Naive thymus-derived CD8-positive, alpha-beta T cell (primary cell): ENCODE measurements at regions not wholly inside any gene's neighbourhood (a gene's known extent, or its start where the extent isn't known, plus 50 kb on each side); places are given as distances from the start of the nearest gene placed in this dataset.
"Not testable (repeated sequence)": the region's sequence is repeated elsewhere in the genome, so short reads cannot be mapped to it uniquely, and the experiment has no call there.

ENCODE experiments used
- ATAC-seq, 2 donors: fragments of 150-1000 bp; cut with Tn5 transposase in 1 of 2; sonication (Bioruptor Pico), chemical (Tn5 transposase) in 1 of 2; 1 replicate in 1 of 2; 2 replicates in 1 of 2; pipeline ENCODE4 v1.10.0; 2021; ENCODE audit warnings: mild to moderate bottlenecking in 2 of 2, moderate library complexity in 2 of 2
- POLR2A ChIA-PET: fragments of 350-600 bp; sonication (Branson Sonifier 250); formaldehyde crosslinking; loops from one replicate; lab custom pipeline; 2021; ENCODE audit warnings: antibody characterized with exemption; lab: Charles Lee
- DNase-seq, 10 donors: peaks; one replicate each; pipeline versions ENCODE4 v3.0.0 to v3.0.0-alpha.2; 2020 to 2022
- H3K27ac Mint-ChIP-seq, 10 donors: one replicate each; pipeline ENCODE4 v1.8.0; 2020 to 2022; ENCODE audit warnings: mild to moderate bottlenecking in 10 of 10, mixed read lengths in 10 of 10, moderate library complexity in 4 of 10, inconsistent platforms in 1 of 10
- H3K27me3 Mint-ChIP-seq, 5 donors: one replicate each; pipeline ENCODE4 v1.8.0; 2021 to 2022; ENCODE audit warnings: mixed read lengths in 5 of 5
- H3K36me3 Mint-ChIP-seq, 3 donors: one replicate each; pipeline ENCODE4 v1.8.0; 2020 to 2022; ENCODE audit warnings: mixed read lengths in 3 of 3, mild to moderate bottlenecking in 2 of 3, inconsistent platforms in 1 of 3
- H3K4me1 Mint-ChIP-seq, 4 donors: one replicate each; pipeline ENCODE4 v1.8.0; 2021 to 2022; ENCODE audit warnings: mixed read lengths in 4 of 4
- H3K4me3 Mint-ChIP-seq, 10 donors: one replicate each; pipeline ENCODE4 v1.8.0; 2020 to 2022; ENCODE audit warnings: mild to moderate bottlenecking in 10 of 10, mixed read lengths in 10 of 10, moderate library complexity in 6 of 10, inconsistent platforms in 1 of 10
- H3K9me3 Mint-ChIP-seq, 9 donors: one replicate each; pipeline ENCODE4 v1.8.0; 2020 to 2022; ENCODE audit warnings: mixed read lengths in 9 of 9, mild to moderate bottlenecking in 3 of 9, inconsistent platforms in 1 of 9, moderate library complexity in 1 of 9

DNA sequence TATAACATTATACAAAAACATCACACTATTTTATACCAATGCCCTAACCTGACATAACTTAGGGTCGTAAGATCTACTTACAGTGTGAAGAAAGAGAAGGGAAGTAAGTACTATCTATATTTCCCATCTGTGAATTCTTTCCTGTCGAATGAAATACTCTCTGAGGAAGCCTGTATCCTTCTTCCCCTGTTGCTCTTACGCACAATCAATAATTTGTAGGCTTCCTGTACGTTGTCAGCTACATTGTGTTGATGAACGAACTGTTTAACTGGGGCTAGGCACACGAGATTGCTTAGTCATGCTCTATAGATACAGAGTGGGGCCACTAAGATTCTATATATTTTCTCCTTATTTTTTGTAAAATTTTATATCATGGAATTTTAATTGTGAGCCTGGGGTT lies 1125.0 kb upstream of the CELF4 start:
- H3K4me3 Mint-ChIP-seq = no peak overlapping the region
- H3K36me3 Mint-ChIP-seq = no peaks in the 10 kb centered on the region
- DNase-seq = no peak
- POLR2A ChIA-PET = no interaction called here
- peaks cover 0 to 8% (median 0%) of the 10 kb centered on the region in 9 donors for H3K9me3 Mint-ChIP-seq
- no peaks in the 10 kb centered on the region for H3K4me1 Mint-ChIP-seq
- H3K27me3 Mint-ChIP-seq = no peaks in the 10 kb centered on the region
- no peak for ATAC-seq
- no peak overlapping the region for H3K27ac Mint-ChIP-seq

DNA sequence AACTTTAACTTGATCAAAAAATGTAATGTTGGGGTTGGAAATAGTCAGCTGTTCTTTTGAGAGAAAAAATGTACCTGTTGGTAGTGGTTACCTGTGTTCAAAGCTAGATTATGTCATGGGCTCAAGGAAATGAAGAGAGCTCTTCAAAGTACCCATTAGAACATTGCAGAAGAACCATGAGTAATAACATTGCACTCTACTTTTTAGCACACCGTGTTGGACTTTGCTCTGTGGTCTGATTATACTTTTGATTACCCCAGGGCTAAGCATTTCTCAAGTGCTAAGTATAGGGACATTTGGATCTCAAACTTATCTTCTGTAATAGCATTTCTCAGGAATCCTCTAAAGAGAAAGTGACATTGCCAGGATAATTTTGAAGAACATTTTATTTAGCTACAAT lies 1122.8 kb upstream of the CELF4 start:
- POLR2A ChIA-PET = no interaction called here
- Mint-ChIP-seq H3K4me3 (no peak overlapping the region), H3K27me3 (no peaks in the 10 kb centered on the region), H3K9me3 (peaks cover 0 to 8% (median 0%) of the 10 kb centered on the region in 9 donors), H3K27ac (no peak overlapping the region), H3K4me1 (no peaks in the 10 kb centered on the region), H3K36me3 (no peaks in the 10 kb centered on the region)
- ATAC-seq (no peak), DNase-seq (no peak)

DNA sequence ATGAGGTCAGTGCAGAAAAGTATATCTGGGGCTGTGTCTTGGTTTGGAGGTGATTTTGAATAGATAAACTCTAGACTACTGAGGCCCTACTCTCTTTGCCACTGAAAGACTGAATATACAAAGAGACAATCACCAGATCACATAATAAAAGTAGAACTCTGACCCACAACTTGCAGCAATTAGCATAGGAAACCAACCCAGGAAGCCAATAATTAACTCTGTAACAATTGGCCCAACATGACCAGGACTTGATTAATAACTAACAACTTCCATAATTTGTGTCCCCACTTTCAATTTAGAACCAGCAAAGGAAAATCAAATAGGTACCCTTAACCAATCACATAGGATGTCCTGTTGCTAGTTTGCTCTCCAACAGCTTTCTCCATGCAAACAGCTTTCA lies 1104.9 kb upstream of the CELF4 start:
- Mint-ChIP-seq H3K27ac (no peak overlapping the region), H3K4me1 (no peaks in the 10 kb centered on the region), H3K4me3 (no peak overlapping the region), H3K27me3 (no peaks in the 10 kb centered on the region), H3K36me3 (no peaks in the 10 kb centered on the region), H3K9me3 (peaks cover 0 to 16% (median 6%) of the 10 kb centered on the region in 9 donors)
- POLR2A ChIA-PET = no interaction called here
- ATAC-seq (no peak), DNase-seq (no peak)

DNA sequence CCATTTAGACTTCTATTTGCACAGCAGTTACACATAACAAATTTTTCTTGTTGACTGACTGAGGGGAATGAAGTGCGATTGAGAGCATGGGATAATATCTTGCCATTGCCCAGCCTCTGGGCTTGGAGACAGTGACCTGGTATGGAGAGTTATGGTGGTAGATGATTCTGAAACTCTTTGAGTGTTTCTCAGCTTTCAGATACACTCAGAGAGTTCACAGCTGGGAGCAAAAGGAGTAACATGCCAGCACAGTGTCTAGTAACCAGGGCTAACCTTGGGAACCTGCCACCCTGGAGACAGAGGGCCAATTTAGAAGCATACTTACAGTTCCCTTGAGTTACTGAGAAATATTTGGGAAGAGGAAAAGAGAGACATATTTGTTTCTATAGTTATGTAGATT lies 1099.3 kb upstream of the CELF4 start:
- no peaks in the 10 kb centered on the region for H3K4me1 Mint-ChIP-seq
- DNase-seq (no peak), ATAC-seq (no peak)
- no peaks in the 10 kb centered on the region for H3K36me3 Mint-ChIP-seq
- POLR2A ChIA-PET = no interaction called here
- peaks cover 0 to 2% (median 0%) of the 10 kb centered on the region in 5 donors for H3K27me3 Mint-ChIP-seq
- no peak overlapping the region for H3K27ac Mint-ChIP-seq
- no peak overlapping the region for H3K4me3 Mint-ChIP-seq
- H3K9me3 Mint-ChIP-seq = peaks cover 0 to 8% (median 0%) of the 10 kb centered on the region in 9 donors

DNA sequence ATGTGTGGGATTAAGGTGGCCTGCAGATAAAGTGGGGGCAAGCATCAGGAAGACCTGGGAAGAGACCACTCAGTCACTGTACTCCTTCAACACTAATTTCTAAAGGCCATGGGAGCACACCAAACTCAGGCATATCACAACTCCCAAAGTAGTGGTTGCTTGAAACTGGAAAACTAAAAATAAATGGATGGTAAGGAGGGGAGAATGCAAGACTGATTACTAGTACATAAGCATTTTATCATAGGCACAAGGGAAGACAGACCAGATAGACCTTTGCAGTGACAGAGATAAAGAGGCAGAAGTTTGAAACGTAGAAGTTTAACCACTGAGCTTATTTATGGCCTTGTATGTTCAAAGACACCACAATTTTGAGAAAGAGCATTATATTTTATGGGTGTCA lies 1098.1 kb upstream of the CELF4 start:
- no peak overlapping the region for H3K4me3 Mint-ChIP-seq
- no peaks in the 10 kb centered on the region for H3K4me1 Mint-ChIP-seq
- DNase-seq = no peak
- POLR2A ChIA-PET = no interaction called here
- peaks cover 0 to 8% (median 0%) of the 10 kb centered on the region in 9 donors for H3K9me3 Mint-ChIP-seq
- no peaks in the 10 kb centered on the region for H3K36me3 Mint-ChIP-seq
- no peak for ATAC-seq
- H3K27ac Mint-ChIP-seq = no peak overlapping the region
- peaks cover 0 to 2% (median 0%) of the 10 kb centered on the region in 5 donors for H3K27me3 Mint-ChIP-seq

DNA sequence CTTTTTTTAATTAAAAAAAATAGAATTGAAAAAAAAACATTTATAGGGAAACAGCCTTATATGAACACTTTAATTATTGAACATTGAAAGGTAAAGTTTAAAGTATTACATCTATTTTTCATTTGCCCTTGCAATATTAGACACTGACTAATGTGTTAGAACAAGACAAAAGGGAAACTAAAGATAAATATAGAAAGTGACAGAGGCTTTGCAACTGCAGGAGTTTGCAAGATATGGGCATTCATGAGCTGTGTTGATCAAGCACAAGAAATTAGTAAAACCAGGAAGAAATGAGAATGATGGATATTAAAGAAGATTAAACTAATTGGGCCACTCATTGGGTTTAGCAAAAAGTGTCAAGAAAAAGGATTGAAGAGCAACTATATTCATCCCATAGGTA lies 1097.7 kb upstream of the CELF4 start:
- H3K9me3 Mint-ChIP-seq = peaks cover 0 to 8% (median 0%) of the 10 kb centered on the region in 9 donors
- H3K36me3 Mint-ChIP-seq = no peaks in the 10 kb centered on the region
- no peak overlapping the region for H3K4me3 Mint-ChIP-seq
- H3K27me3 Mint-ChIP-seq = peaks cover 0 to 2% (median 0%) of the 10 kb centered on the region in 5 donors
- no peaks in the 10 kb centered on the region for H3K4me1 Mint-ChIP-seq
- ATAC-seq = no peak
- POLR2A ChIA-PET = no interaction called here
- H3K27ac Mint-ChIP-seq = no peak overlapping the region
- no peak for DNase-seq

DNA sequence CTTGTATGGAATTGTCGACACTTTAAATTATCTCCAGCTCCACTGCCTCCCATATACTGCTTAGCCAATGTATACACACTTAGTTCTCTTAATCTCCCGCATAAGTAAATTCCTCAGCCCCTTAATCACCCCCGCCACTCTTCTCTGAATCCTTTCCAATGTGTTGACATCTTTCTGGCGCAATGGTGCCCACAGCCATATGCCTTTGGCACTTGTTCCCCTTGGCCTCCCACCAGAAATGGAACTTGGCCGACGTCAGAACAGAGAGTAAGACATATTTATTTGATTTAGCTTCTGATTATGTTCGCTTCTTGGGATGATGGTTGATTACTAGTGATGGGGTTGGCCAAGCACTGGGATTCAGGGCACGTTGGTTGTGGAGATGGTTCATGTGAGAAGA lies 1089.3 kb upstream of the CELF4 start:
- POLR2A ChIA-PET = no interaction called here
- Mint-ChIP-seq H3K27ac (no peak overlapping the region), H3K27me3 (peaks cover 0 to 2% (median 0%) of the 10 kb centered on the region in 5 donors), H3K36me3 (no peaks in the 10 kb centered on the region), H3K9me3 (no peaks in the 10 kb centered on the region), H3K4me3 (no peak overlapping the region), H3K4me1 (peaks cover 0 to 2% (median 0%) of the 10 kb centered on the region in 4 donors)
- DNase-seq = no peak
- no peak for ATAC-seq

DNA sequence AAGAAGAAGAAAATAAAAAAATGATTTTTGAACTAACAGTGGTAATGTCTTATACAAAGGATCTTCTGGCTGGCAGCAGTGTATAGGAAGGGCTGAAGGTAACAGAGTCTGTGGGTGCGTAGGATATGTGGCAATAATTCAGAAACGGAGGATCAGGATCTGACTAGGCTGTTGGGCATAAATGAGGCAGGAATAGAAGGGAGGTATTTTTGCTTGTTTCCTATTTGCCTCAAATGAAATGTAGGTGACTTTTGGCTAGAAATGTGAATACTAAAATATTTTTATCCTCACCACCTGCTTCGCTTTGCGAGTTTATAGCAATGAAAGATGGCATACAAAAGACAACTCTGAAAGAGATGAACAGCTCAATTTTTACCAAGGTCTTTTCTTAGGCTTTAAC lies 1086.1 kb upstream of the CELF4 start:
- DNase-seq (no peak), ATAC-seq (no peak)
- POLR2A ChIA-PET = no interaction called here
- Mint-ChIP-seq H3K4me1 (no peaks in the 10 kb centered on the region), H3K4me3 (no peak overlapping the region), H3K36me3 (no peaks in the 10 kb centered on the region), H3K27me3 (peaks cover 0 to 2% (median 0%) of the 10 kb centered on the region in 5 donors), H3K27ac (no peak overlapping the region), H3K9me3 (no peaks in the 10 kb centered on the region)

DNA sequence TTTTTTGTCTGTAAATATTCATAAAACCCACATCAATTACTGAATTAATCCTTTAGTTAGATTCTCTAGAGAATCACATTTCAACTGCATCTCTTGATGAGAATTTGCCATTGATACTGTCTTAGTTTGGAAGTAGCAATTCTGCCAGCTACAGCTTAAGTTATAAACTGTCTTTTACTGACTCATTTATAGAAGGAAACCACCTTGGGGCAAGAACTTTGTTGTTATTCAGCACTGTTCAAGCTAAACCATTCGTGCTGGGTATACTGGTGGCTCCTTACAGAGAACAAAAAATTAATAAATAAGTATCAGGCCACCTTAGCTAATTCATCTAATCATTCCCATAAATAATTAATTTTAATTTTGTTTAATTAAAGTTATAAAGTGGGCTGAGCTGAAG lies 1082.6 kb upstream of the CELF4 start:
- Mint-ChIP-seq H3K27ac (no peak overlapping the region), H3K4me1 (no peaks in the 10 kb centered on the region), H3K27me3 (peaks cover 0 to 4% (median 0%) of the 10 kb centered on the region in 5 donors), H3K4me3 (no peak overlapping the region), H3K9me3 (peaks cover 0 to 3% (median 0%) of the 10 kb centered on the region in 9 donors), H3K36me3 (no peaks in the 10 kb centered on the region)
- ATAC-seq (no peak), DNase-seq (no peak)
- POLR2A ChIA-PET = no interaction called here

DNA sequence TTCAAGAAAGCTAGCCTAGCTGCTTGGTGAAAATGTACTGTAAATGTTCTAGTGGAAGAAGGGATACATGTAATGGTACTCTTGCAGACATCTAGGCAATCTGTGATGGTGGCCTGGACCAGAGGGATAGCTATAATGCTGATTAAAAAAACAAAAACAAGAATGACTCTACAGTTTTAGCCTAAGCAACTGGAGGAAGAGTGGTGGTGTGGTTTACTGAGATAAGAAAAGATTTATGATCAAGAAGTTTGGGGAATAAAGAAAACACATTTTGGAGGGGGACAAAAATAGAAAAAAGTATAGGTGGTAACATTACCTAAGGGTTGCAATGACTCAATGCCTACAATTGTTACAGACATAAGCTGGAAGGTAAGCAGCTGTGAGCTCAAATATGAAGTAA lies 1080.7 kb upstream of the CELF4 start:
- POLR2A ChIA-PET = no interaction called here
- Mint-ChIP-seq H3K4me1 (no peaks in the 10 kb centered on the region), H3K9me3 (peaks cover 0 to 7% (median 0%) of the 10 kb centered on the region in 9 donors), H3K4me3 (no peak overlapping the region), H3K27ac (no peak overlapping the region), H3K27me3 (peaks cover 0 to 4% (median 0%) of the 10 kb centered on the region in 5 donors), H3K36me3 (no peaks in the 10 kb centered on the region)
- no peak for DNase-seq
- ATAC-seq = no peak

DNA sequence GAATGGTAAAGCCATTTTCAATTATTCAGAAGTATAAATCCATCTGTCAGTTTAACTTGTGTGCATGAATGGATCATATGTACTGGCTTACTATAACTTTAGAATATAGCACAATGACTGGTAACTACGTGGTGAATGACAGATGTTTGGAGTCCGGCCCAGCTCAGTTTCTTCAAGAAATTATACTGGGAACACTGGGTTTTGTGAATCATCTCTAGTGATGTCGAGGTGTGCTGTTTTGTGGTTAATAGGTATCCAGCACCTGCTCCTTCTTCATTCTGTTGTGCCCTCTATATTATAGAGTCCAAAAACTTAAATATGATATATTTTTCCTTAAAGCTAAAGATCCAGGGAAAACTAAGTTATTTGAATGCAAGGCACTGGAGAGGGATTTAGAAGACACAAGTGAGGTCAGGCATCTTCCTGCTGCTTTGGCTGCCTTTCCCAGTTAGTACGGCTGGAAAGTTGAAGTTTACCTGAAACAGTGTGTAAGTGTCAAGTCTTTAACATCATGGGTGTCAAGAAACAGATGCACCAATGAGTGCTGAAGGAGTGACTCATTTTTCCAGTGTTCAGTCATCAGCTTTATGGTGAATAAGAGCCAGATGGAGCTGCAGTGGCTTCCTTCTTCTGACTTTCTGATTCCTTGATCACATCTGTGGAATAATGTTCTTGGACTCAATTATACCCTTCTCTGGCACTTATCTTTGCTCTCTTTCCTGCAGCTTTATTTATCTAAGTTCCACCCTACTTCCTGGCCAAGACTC lies 1079.5 kb upstream of the CELF4 start:
- H3K4me3 Mint-ChIP-seq = no peak overlapping the region
- H3K27me3 Mint-ChIP-seq = peaks cover 0 to 4% (median 0%) of the 10 kb centered on the region in 5 donors

DNA sequence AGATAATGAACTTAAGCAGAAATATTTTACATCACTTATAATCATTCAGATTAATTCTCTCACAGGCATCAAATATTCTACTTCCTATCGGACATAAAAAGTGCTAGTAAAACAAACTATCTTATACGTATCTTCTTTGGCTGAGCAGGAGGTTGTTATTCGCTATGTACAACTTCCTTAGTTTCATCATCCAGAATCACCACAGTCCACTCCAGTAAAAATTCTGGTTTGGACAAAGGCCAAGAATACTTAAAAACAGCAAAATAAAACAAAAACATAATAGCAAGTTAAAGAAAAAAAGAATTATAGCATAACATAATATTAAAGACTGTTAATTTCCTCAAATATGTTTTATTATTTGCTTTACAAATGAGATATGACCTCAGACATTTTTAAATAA lies 1077.1 kb upstream of the CELF4 start:
- Mint-ChIP-seq H3K36me3 (peaks cover 0 to 13% (median 3%) of the 10 kb centered on the region in 3 donors), H3K27ac (no peak overlapping the region), H3K9me3 (peaks cover 2 to 32% (median 15%) of the 10 kb centered on the region in 9 donors), H3K4me3 (no peak overlapping the region), H3K4me1 (no peaks in the 10 kb centered on the region), H3K27me3 (peaks cover 0 to 4% (median 0%) of the 10 kb centered on the region in 5 donors)
- ATAC-seq (no peak), DNase-seq (no peak)
- POLR2A ChIA-PET = no interaction called here

More for the DNA sequence above, 1079.5 kb upstream of the CELF4 start:
- no peak overlapping the region for H3K27ac Mint-ChIP-seq
- H3K4me1 Mint-ChIP-seq = no peaks in the 10 kb centered on the region
- POLR2A ChIA-PET = no interaction called here
- H3K36me3 Mint-ChIP-seq = no peaks in the 10 kb centered on the region
- ATAC-seq (no peak), DNase-seq (no peak)
- H3K9me3 Mint-ChIP-seq = peaks cover 0 to 16% (median 3%) of the 10 kb centered on the region in 9 donors

DNA sequence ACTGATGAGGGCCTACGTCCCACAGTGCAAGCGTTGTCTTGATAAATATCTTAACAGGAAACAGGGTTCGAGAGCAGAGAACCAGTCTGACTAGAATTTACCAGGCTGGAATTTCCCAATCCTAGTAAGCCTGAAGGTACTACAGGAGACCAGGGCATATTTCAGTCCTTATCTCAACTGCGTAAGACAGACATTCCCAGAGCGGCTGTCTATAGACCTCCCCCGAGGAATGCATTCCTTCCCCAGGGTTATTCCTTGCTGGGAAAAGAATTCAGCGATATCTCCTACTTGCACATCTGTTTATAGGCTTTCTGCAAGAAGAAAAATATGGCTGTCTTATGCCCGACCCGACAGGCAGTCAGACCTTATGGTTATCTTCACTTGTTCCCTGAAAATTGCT lies 1074.1 kb upstream of the CELF4 start:
- Mint-ChIP-seq H3K36me3 (peaks cover 0 to 13% (median 3%) of the 10 kb centered on the region in 3 donors), H3K9me3 (peaks cover 2 to 35% (median 15%) of the 10 kb centered on the region in 9 donors)
- H3K27ac Mint-ChIP-seq, H3K4me3 Mint-ChIP-seq, H3K4me1 Mint-ChIP-seq, POLR2A ChIA-PET, H3K27me3 Mint-ChIP-seq, DNase-seq, ATAC-seq: not testable (repeated sequence)
